GM18867 (cell line): ENCODE measurements at regions not wholly inside any gene's neighbourhood (a gene's known extent, or its start where the extent isn't known, plus 50 kb on each side); places are given as distances from the start of the nearest gene placed in this dataset.

ENCODE experiments used
- ATAC-seq: cut with Tn5 transposase; IDR thresholded peaks from one replicate; pipeline ENCODE4 v1.9.1; 2021; ENCODE audit warnings: mild to moderate bottlenecking, moderate library complexity; ENCODE audit not compliant: unreplicated experiment

GRCh38 chr6:147711476-147711875 is 203.0 kb downstream of the SAMD5 start:
- no peak for ATAC-seq

GRCh38 chr6:147712841-147713240 is 204.4 kb downstream of the SAMD5 start:
- ATAC-seq = no peak

GRCh38 chr6:147715035-147715434 is 206.5 kb downstream of the SAMD5 start:
- no peak for ATAC-seq

GRCh38 chr6:147716434-147716833 is 207.9 kb downstream of the SAMD5 start:
- ATAC-seq = no peak

GRCh38 chr6:147717991-147718390 is 209.5 kb downstream of the SAMD5 start:
- ATAC-seq = no peak

GRCh38 chr6:147722158-147722557 is 213.7 kb downstream of the SAMD5 start:
- ATAC-seq = no peak

- ATAC-seq = no peak
Measured at GRCh38 chr6:147724454-147724853, 216.0 kb downstream of the SAMD5 start.

GRCh38 chr6:147726342-147726741 is 217.9 kb downstream of the SAMD5 start:
- no peak for ATAC-seq

- ATAC-seq = no peak
Measured at GRCh38 chr6:147728903-147729302, 220.4 kb downstream of the SAMD5 start.

GRCh38 chr6:147733686-147734085 is 225.2 kb downstream of the SAMD5 start:
- ATAC-seq = no peak

GRCh38 chr6:147734151-147734550 is 225.7 kb downstream of the SAMD5 start:
- no peak for ATAC-seq

GRCh38 chr6:147735924-147736323 is 227.4 kb downstream of the SAMD5 start:
- ATAC-seq = no peak

GRCh38 chr6:147737115-147737514 is 228.6 kb downstream of the SAMD5 start:
- no peak for ATAC-seq

- ATAC-seq = no peak
Measured at GRCh38 chr6:147738099-147738498, 229.6 kb downstream of the SAMD5 start.

- ATAC-seq = no peak
Measured at GRCh38 chr6:147738516-147739162, 230.1 kb downstream of the SAMD5 start.

GRCh38 chr6:147740326-147740725 is 231.8 kb downstream of the SAMD5 start:
- ATAC-seq = no peak

GRCh38 chr6:147740916-147741315 is 232.4 kb downstream of the SAMD5 start:
- no peak for ATAC-seq

GRCh38 chr6:147741389-147741788 is 232.9 kb downstream of the SAMD5 start:
- no peak for ATAC-seq

- ATAC-seq = no peak
Measured at GRCh38 chr6:147742440-147742839, 233.9 kb downstream of the SAMD5 start.

GRCh38 chr6:147744012-147744411 is 235.5 kb downstream of the SAMD5 start:
- ATAC-seq = no peak

- ATAC-seq = no peak
Measured at GRCh38 chr6:147749331-147749730, 240.8 kb downstream of the SAMD5 start.

GRCh38 chr6:147750413-147750812 is 241.9 kb downstream of the SAMD5 start:
- no peak for ATAC-seq

- ATAC-seq = no peak
Measured at GRCh38 chr6:147751232-147751631, 242.7 kb downstream of the SAMD5 start.
